HG03520 (cell line): ENCODE measurements at regions not wholly inside any gene's neighbourhood (a gene's known extent, or its start where the extent isn't known, plus 50 kb on each side); places are given as distances from the start of the nearest gene placed in this dataset.
"Not testable (repeated sequence)": the region's sequence is repeated elsewhere in the genome, so short reads cannot be mapped to it uniquely, and the experiment has no call there.

Source experiments
- ATAC-seq: cut with Tn5 transposase; IDR thresholded peaks from one replicate; pipeline ENCODE4 v1.9.1; 2021; ENCODE audit warnings: mild to moderate bottlenecking, moderate library complexity; ENCODE audit not compliant: unreplicated experiment

- ATAC-seq: no peak
These were observed 56.3 kb upstream of the SPEF2 start for GRCh38 chr5:35561396-35561795.

GRCh38 chr5:35557748-35558147 is 59.9 kb upstream of the SPEF2 start:
- no peak for ATAC-seq

GRCh38 chr5:35557199-35557598 is 60.5 kb upstream of the SPEF2 start:
- no peak for ATAC-seq

GRCh38 chr5:35554016-35554415 is 63.6 kb upstream of the SPEF2 start:
- no peak for ATAC-seq

- no peak for ATAC-seq
These were observed 72.5 kb upstream of the SPEF2 start for GRCh38 chr5:35545190-35545589.

- ATAC-seq: no peak
These were observed 74.3 kb upstream of the SPEF2 start for GRCh38 chr5:35543408-35543807.

GRCh38 chr5:35540002-35540401 is 77.7 kb upstream of the SPEF2 start:
- ATAC-seq: no peak

- no peak for ATAC-seq
These were observed 79.3 kb upstream of the SPEF2 start for GRCh38 chr5:35538198-35538931.

- no peak for ATAC-seq
These were observed 84.5 kb upstream of the SPEF2 start for GRCh38 chr5:35533156-35533555.

- not testable (repeated sequence) for ATAC-seq
These were observed 86.1 kb upstream of the SPEF2 start for GRCh38 chr5:35531553-35531952.

- ATAC-seq: peak; percentile 94
These were observed 99.6 kb upstream of the SPEF2 start for GRCh38 chr5:35518104-35518503.

- ATAC-seq: no peak
These were observed 101.4 kb upstream of the SPEF2 start for GRCh38 chr5:35516271-35516670.

GRCh38 chr5:35513612-35514011 is 104.1 kb upstream of the SPEF2 start:
- no peak for ATAC-seq

- no peak for ATAC-seq
These were observed 115.5 kb upstream of the SPEF2 start for GRCh38 chr5:35502206-35502605.

- ATAC-seq: no peak
These were observed 128.9 kb upstream of the SPEF2 start for GRCh38 chr5:35488791-35489190.

GRCh38 chr5:35488055-35488454 is 129.6 kb upstream of the SPEF2 start:
- ATAC-seq: no peak

GRCh38 chr5:35487233-35488025 is 130.2 kb upstream of the SPEF2 start:
- no peak for ATAC-seq

- no peak for ATAC-seq
These were observed 132.2 kb upstream of the SPEF2 start for GRCh38 chr5:35485487-35485886.

GRCh38 chr5:35484241-35484640 is 133.4 kb upstream of the SPEF2 start:
- no peak for ATAC-seq

GRCh38 chr5:35483780-35484179 is 133.9 kb upstream of the SPEF2 start:
- no peak for ATAC-seq

GRCh38 chr5:35483191-35483590 is 134.5 kb upstream of the SPEF2 start:
- ATAC-seq: no peak

- ATAC-seq: no peak
These were observed 135.4 kb upstream of the SPEF2 start for GRCh38 chr5:35482167-35482755.
